Fibroblast of lung (primary cell): ENCODE measurements at regions not wholly inside any gene's neighbourhood (a gene's known extent, or its start where the extent isn't known, plus 50 kb on each side); places are given as distances from the start of the nearest gene placed in this dataset.
A peak's percentile ranks its signal among the peaks of the same experiment; 100 is the strongest.
"Not testable (repeated sequence)": the region's sequence is repeated elsewhere in the genome, so short reads cannot be mapped to it uniquely, and the experiment has no call there.

Experiments used
- DNase-seq, 2 donors: peaks; one replicate each; pipeline versions ENCODE4 v3.0.0 to v3.0.0-alpha.2; 2010; ENCODE audit warnings: low read depth in 2 of 2
- H2AFZ ChIP-seq: 2 replicates; pipeline ENCODE4 v1.5.1; 2012; ENCODE audit warnings: low read length, control low read depth, inconsistent platforms
- H3K27ac ChIP-seq: 2 replicates; pipeline ENCODE4 v1.5.1; 2011; ENCODE audit warnings: low read length, control low read depth; ENCODE audit not compliant: insufficient read depth
- H3K27me3 ChIP-seq: 2 replicates; pipeline ENCODE4 v1.5.1; 2011; ENCODE audit warnings: mild to moderate bottlenecking, low read length; ENCODE audit not compliant: control insufficient read depth, insufficient read depth
- H3K36me3 ChIP-seq: 2 replicates; pipeline ENCODE4 v1.5.1; 2011; ENCODE audit warnings: low read length; ENCODE audit not compliant: control insufficient read depth, insufficient read depth
- H3K4me1 ChIP-seq: 2 replicates; pipeline ENCODE4 v1.5.1; 2011; ENCODE audit warnings: low read length; ENCODE audit not compliant: control insufficient read depth, insufficient read depth; ENCODE audit errors: extremely low read depth
- H3K4me2 ChIP-seq: 2 replicates; pipeline ENCODE4 v1.5.1; 2011; ENCODE audit warnings: low read length, control low read depth; ENCODE audit not compliant: insufficient read depth; ENCODE audit errors: extremely low read depth
- H3K4me3 ChIP-seq, 4 experiments: fragments of 200-600 bp in 1 of 4; sonication (generic) in 1 of 4; replicated peaks in 1 of 4; 2 replicates each; pipeline ENCODE4 v1.5.1; 2011 to 2016; ENCODE audit warnings: low read length in 4 of 4, low read depth in 3 of 4, mild to moderate bottlenecking in 3 of 4, control low read depth in 2 of 4, inconsistent platforms in 1 of 4, mixed read lengths in 1 of 4; ENCODE audit not compliant: insufficient read depth in 1 of 4; ENCODE audit errors: control extremely low read depth in 1 of 4
- H3K79me2 ChIP-seq: 2 replicates; pipeline ENCODE4 v1.5.1; 2012; ENCODE audit warnings: mild to moderate bottlenecking, low read length, inconsistent platforms; ENCODE audit not compliant: control insufficient read depth, insufficient read depth
- H3K9ac ChIP-seq: 2 replicates; pipeline ENCODE4 v1.5.1; 2011; ENCODE audit warnings: mild to moderate bottlenecking, low read length, control low read depth; ENCODE audit not compliant: insufficient read depth
- H3K9me3 ChIP-seq: 2 replicates; pipeline ENCODE4 v1.5.1; 2012; ENCODE audit warnings: low read depth, low read length; ENCODE audit not compliant: control insufficient read depth, insufficient read depth
- H4K20me1 ChIP-seq: 2 replicates; pipeline ENCODE4 v1.5.1; 2011; ENCODE audit warnings: low read length; ENCODE audit not compliant: control insufficient read depth, insufficient read depth; ENCODE audit errors: extremely low read depth
- EZH2 ChIP-seq: IDR thresholded peaks from 2 replicates; pipeline ENCODE4 v1.5.1; 2012; ENCODE audit warnings: low read length, control low read depth, mild to moderate bottlenecking; ENCODE audit errors: missing control alignments
- TF ChIP-seq, protein P1 (sequence below), 2 donors: IDR thresholded peaks in 1 of 2; conservative IDR thresholded peaks in 1 of 2; 1 replicate in 1 of 2; 2 replicates in 1 of 2; pipeline ENCODE4 v1.5.1; 2011 to 2012; ENCODE audit warnings: low read length in 2 of 2, control low read depth in 1 of 2, inconsistent platforms in 1 of 2, low read depth in 1 of 2, mild to moderate bottlenecking in 1 of 2

DNA sequence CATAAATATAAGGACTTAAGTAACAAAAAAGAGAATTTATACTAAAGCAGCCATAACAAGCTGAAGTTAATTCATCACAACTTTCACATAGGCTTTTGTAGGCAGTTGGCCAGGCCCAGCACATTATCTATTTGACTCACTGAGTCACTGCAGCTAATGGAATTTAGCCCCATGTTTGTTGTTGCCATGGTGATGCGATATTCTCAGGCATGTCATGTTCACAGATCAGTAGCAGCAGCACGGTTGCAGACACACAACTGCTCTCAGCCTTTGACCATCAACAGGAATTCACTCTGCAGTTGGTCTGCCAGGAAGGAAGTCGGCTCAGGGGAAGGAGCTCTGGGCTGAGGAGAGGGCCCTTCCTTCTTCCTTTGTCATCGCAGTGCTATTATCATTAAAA is 639.8 kb downstream of the TMEM182 start:
- H3K9ac ChIP-seq, result no peak overlapping the region
- no peaks in the 10 kb centered on the region for H3K27me3 ChIP-seq
- no peaks in the 10 kb centered on the region for H4K20me1 ChIP-seq
- no peak overlapping the region for H2AFZ ChIP-seq
- H3K27ac ChIP-seq, result no peak overlapping the region
- no peaks in the 10 kb centered on the region for H3K36me3 ChIP-seq
- H3K9me3 ChIP-seq, result no peaks in the 10 kb centered on the region
- H3K79me2 ChIP-seq, result no peaks in the 10 kb centered on the region
- H3K4me2 ChIP-seq, result no peak overlapping the region
- H3K4me3 ChIP-seq, result no peak overlapping the region
- no peaks in the 10 kb centered on the region for H3K4me1 ChIP-seq
- DNase-seq, result peak; percentile 72 to 97
- no peak for TF ChIP-seq EZH2
- TF ChIP-seq, protein P1, sequence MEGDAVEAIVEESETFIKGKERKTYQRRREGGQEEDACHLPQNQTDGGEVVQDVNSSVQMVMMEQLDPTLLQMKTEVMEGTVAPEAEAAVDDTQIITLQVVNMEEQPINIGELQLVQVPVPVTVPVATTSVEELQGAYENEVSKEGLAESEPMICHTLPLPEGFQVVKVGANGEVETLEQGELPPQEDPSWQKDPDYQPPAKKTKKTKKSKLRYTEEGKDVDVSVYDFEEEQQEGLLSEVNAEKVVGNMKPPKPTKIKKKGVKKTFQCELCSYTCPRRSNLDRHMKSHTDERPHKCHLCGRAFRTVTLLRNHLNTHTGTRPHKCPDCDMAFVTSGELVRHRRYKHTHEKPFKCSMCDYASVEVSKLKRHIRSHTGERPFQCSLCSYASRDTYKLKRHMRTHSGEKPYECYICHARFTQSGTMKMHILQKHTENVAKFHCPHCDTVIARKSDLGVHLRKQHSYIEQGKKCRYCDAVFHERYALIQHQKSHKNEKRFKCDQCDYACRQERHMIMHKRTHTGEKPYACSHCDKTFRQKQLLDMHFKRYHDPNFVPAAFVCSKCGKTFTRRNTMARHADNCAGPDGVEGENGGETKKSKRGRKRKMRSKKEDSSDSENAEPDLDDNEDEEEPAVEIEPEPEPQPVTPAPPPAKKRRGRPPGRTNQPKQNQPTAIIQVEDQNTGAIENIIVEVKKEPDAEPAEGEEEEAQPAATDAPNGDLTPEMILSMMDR (conservative IDR thresholded peaks at IDR 0.05 in 1 of 2, IDR thresholded peaks at IDR 0.05 in 1 of 2; ENCODE audit: low read depth in 1 of 2, low read length in 2 of 2), result no peak

DNA sequence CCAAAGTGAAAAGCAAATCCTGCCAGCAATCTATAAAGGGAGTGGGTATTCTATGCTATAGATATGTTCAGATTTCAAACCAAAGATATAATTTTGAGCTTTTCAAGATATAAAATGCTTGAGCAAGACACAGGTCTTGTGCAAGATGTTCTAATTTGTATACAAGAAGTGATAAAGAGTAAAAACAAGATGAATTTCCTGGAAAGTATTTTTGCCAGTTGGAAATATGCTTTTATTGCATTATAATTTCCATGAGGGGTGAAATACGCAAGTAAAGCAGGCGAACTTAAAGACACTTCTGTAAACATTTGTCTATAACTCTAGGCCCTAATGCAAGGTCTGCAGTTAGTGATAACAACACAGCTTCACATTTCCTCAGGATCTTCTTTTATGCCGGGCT is 640.5 kb downstream of the TMEM182 start:
- Histone ChIP-seq H3K4me3 (no peak overlapping the region), H4K20me1 (no peaks in the 10 kb centered on the region), H3K27me3 (no peaks in the 10 kb centered on the region), H3K27ac (no peak overlapping the region), H3K4me1 (no peaks in the 10 kb centered on the region), H3K4me2 (no peak overlapping the region), H2AFZ (no peak overlapping the region), H3K36me3 (no peaks in the 10 kb centered on the region), H3K9ac (no peak overlapping the region), H3K79me2 (no peaks in the 10 kb centered on the region), H3K9me3 (no peaks in the 10 kb centered on the region)
- no peak for DNase-seq
- no peak for TF ChIP-seq EZH2
- TF ChIP-seq, protein P1 (conservative IDR thresholded peaks at IDR 0.05 in 1 of 2, IDR thresholded peaks at IDR 0.05 in 1 of 2; ENCODE audit: low read depth in 1 of 2, low read length in 2 of 2), result no peak

DNA sequence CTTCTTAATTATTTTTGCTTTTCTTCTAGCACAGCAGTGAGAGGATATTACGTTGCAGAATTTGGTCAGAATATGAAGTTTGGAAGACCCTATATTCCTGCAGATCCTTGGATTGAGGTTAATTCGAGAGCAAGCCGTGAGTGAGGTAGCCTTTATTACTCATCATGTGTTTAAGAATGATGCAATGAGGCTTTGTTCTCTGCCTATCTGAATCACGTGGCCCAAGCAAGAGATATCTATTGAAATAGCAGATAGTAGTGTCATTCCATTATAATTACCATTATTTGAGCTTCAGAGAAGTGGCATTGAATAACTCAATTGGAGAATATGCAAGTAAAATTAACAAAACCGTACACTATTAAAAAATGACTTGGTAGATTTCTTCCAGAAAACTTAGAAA is 641.1 kb downstream of the TMEM182 start:
- Histone ChIP-seq H4K20me1 (no peaks in the 10 kb centered on the region), H3K27ac (no peak overlapping the region), H3K4me1 (no peaks in the 10 kb centered on the region), H3K79me2 (no peaks in the 10 kb centered on the region), H3K9me3 (no peaks in the 10 kb centered on the region), H3K9ac (no peak overlapping the region), H2AFZ (no peak overlapping the region), H3K4me3 (no peak overlapping the region), H3K4me2 (no peak overlapping the region), H3K27me3 (no peaks in the 10 kb centered on the region), H3K36me3 (no peaks in the 10 kb centered on the region)
- TF ChIP-seq EZH2, result no peak
- TF ChIP-seq, protein P1 (conservative IDR thresholded peaks at IDR 0.05 in 1 of 2, IDR thresholded peaks at IDR 0.05 in 1 of 2; ENCODE audit: low read depth in 1 of 2, low read length in 2 of 2), result no peak
- peak in 1 of 2 donors; percentile 52 for DNase-seq

DNA sequence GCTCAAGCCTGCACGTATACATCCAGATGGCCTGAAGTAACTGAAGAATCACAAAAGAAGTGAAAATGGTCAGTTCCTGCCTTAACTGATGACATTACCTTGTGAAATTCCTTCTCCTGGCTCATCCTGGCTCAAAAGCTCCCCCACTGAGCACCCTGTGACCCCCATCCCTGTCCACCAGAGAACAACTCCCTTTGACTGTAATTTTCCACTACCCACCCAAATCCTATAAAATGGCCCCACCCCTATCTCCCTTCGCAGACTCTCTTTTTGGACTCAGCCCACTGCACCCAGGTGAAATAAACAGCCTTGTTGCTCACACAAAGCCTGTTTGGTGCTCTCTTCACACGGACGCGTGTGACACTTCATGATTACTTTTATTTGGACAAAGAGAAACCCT is 641.6 kb downstream of the TMEM182 start:
- H3K4me2 ChIP-seq, H3K4me3 ChIP-seq, DNase-seq, H3K9ac ChIP-seq, H3K79me2 ChIP-seq, H3K9me3 ChIP-seq, H2AFZ ChIP-seq, H3K4me1 ChIP-seq, H3K27me3 ChIP-seq, H3K27ac ChIP-seq, H4K20me1 ChIP-seq, H3K36me3 ChIP-seq: not testable (repeated sequence)
